GM19240 (cell line): ENCODE measurements at regions not wholly inside any gene's neighbourhood (a gene's known extent, or its start where the extent isn't known, plus 50 kb on each side); places are given as distances from the start of the nearest gene placed in this dataset.

Experiments used
- DNase-seq: peaks from one replicate; pipeline ENCODE4 v3.0.0; 2011; ENCODE audit warnings: low spot score; ENCODE audit not compliant: insufficient read length

GRCh38 chr2:217691516-217691915 is 311.3 kb downstream of the TNS1 start:
- DNase-seq, result no peak

GRCh38 chr2:217689053-217689452 is 313.7 kb downstream of the TNS1 start:
- no peak for DNase-seq

- no peak for DNase-seq
These were observed 314.3 kb downstream of the TNS1 start for GRCh38 chr2:217688494-217688893.

- DNase-seq, result no peak
These were observed 315.0 kb downstream of the TNS1 start for GRCh38 chr2:217687771-217688170.

GRCh38 chr2:217685255-217685605 is 317.6 kb downstream of the TNS1 start:
- DNase-seq, result no peak

- DNase-seq, result no peak
These were observed 318.2 kb downstream of the TNS1 start for GRCh38 chr2:217684431-217685254.

- no peak for DNase-seq
These were observed 319.5 kb downstream of the TNS1 start for GRCh38 chr2:217683106-217683870.

- no peak for DNase-seq
These were observed 321.0 kb downstream of the TNS1 start for GRCh38 chr2:217681791-217682190.

GRCh38 chr2:217680381-217680780 is 322.4 kb downstream of the TNS1 start:
- no peak for DNase-seq

GRCh38 chr2:217673627-217674026 is 329.2 kb downstream of the TNS1 start:
- DNase-seq, result no peak

- no peak for DNase-seq
These were observed 330.3 kb downstream of the TNS1 start for GRCh38 chr2:217672472-217672871.

GRCh38 chr2:217671871-217672270 is 330.9 kb downstream of the TNS1 start:
- DNase-seq, result no peak

GRCh38 chr2:217671075-217671474 is 331.7 kb downstream of the TNS1 start:
- DNase-seq, result no peak

- DNase-seq, result no peak
These were observed 333.0 kb downstream of the TNS1 start for GRCh38 chr2:217669831-217670230.

- DNase-seq, result no peak
These were observed 335.3 kb downstream of the TNS1 start for GRCh38 chr2:217667512-217667911.

- DNase-seq, result no peak
These were observed 335.8 kb downstream of the TNS1 start for GRCh38 chr2:217667035-217667434.

GRCh38 chr2:217666338-217666737 is 336.5 kb downstream of the TNS1 start:
- no peak for DNase-seq

- DNase-seq, result no peak
These were observed 338.0 kb downstream of the TNS1 start for GRCh38 chr2:217664761-217665160.

- no peak for DNase-seq
These were observed 339.7 kb downstream of the TNS1 start for GRCh38 chr2:217662984-217663602.

GRCh38 chr2:217661378-217661777 is 341.4 kb downstream of the TNS1 start:
- DNase-seq, result no peak

GRCh38 chr2:217660423-217660822 is 342.4 kb downstream of the TNS1 start:
- no peak for DNase-seq

GRCh38 chr2:217658806-217659205 is 344.0 kb downstream of the TNS1 start:
- no peak for DNase-seq
